PFSK-1 (cell line): ENCODE measurements at regions not wholly inside any gene's neighbourhood (a gene's known extent, or its start where the extent isn't known, plus 50 kb on each side); places are given as distances from the start of the nearest gene placed in this dataset.

Experiments used
- FOXP2 ChIP-seq: optimal IDR thresholded peaks from 2 replicates; pipeline ENCODE3; 2011; ENCODE audit warnings: borderline replicate concordance, control low read depth, inconsistent platforms; ENCODE audit not compliant: insufficient read depth; ENCODE audit errors: extremely low read length, extremely low read depth
- POLR2AphosphoS5 ChIP-seq: IDR thresholded peaks from 2 replicates; pipeline ENCODE4 v1.6.1; 2012; ENCODE audit warnings: low read depth, mild to moderate bottlenecking, control low read depth, low read length, moderate library complexity
- REST ChIP-seq, 2 experiments: IDR thresholded peaks; 2 replicates each; pipeline versions ENCODE4 v1.6.1 to v1.8.0; 2011 to 2012; ENCODE audit warnings: low read depth in 2 of 2, low read length in 2 of 2, control low read depth in 1 of 2, inconsistent platforms in 1 of 2, mild to moderate bottlenecking in 1 of 2, moderate library complexity in 1 of 2; ENCODE audit not compliant: insufficient read depth in 1 of 2
- SIN3A ChIP-seq: IDR thresholded peaks from 2 replicates; pipeline ENCODE4 v1.6.1; 2012; ENCODE audit warnings: mild to moderate bottlenecking, low read length, moderate library complexity, borderline replicate concordance; ENCODE audit not compliant: insufficient read depth
- TAF1 ChIP-seq: IDR thresholded peaks from 2 replicates; pipeline ENCODE4 v1.6.1; 2012; ENCODE audit warnings: low read length, control low read depth, borderline replicate concordance; ENCODE audit not compliant: insufficient read depth

- TF ChIP-seq POLR2AphosphoS5 (no peak), TAF1 (no peak), REST (IDR thresholded peaks at IDR 0.05; ENCODE audit: insufficient read depth in 1 of 2, low read depth in 2 of 2, low read length in 2 of 2) (no peak), FOXP2 (no peak), SIN3A (no peak)
Measured at GRCh38 chr2:196546151-196546919, 93.2 kb upstream of the CCDC150 start.

GRCh38 chr2:196549052-196549451, 90.5 kb upstream of the CCDC150 start:
- no peak for TF ChIP-seq REST (IDR thresholded peaks at IDR 0.05; ENCODE audit: insufficient read depth in 1 of 2, low read depth in 2 of 2, low read length in 2 of 2)
- no peak for TF ChIP-seq TAF1
- no peak for TF ChIP-seq POLR2AphosphoS5
- TF ChIP-seq SIN3A = no peak
- TF ChIP-seq FOXP2 = no peak

GRCh38 chr2:196551014-196551413, 88.5 kb upstream of the CCDC150 start:
- no peak for TF ChIP-seq SIN3A

GRCh38 chr2:196555161-196555560, 84.4 kb upstream of the CCDC150 start:
- no peak for TF ChIP-seq TAF1
- no peak for TF ChIP-seq FOXP2
- no peak for TF ChIP-seq POLR2AphosphoS5
- TF ChIP-seq SIN3A = no peak
- TF ChIP-seq REST (IDR thresholded peaks at IDR 0.05; ENCODE audit: insufficient read depth in 1 of 2, low read depth in 2 of 2, low read length in 2 of 2) = no peak

- TF ChIP-seq REST (IDR thresholded peaks at IDR 0.05; ENCODE audit: insufficient read depth in 1 of 2, low read depth in 2 of 2, low read length in 2 of 2) = no peak
- TF ChIP-seq POLR2AphosphoS5 = no peak
- no peak for TF ChIP-seq TAF1
- TF ChIP-seq SIN3A = no peak
- no peak for TF ChIP-seq FOXP2
Measured at GRCh38 chr2:196555726-196556125, 83.8 kb upstream of the CCDC150 start.
